ENCODE measurements at regions not wholly inside any gene's neighbourhood (a gene's known extent, or its start where the extent isn't known, plus 50 kb on each side); places are given as distances from the start of the nearest gene placed in this dataset.

DNA sequence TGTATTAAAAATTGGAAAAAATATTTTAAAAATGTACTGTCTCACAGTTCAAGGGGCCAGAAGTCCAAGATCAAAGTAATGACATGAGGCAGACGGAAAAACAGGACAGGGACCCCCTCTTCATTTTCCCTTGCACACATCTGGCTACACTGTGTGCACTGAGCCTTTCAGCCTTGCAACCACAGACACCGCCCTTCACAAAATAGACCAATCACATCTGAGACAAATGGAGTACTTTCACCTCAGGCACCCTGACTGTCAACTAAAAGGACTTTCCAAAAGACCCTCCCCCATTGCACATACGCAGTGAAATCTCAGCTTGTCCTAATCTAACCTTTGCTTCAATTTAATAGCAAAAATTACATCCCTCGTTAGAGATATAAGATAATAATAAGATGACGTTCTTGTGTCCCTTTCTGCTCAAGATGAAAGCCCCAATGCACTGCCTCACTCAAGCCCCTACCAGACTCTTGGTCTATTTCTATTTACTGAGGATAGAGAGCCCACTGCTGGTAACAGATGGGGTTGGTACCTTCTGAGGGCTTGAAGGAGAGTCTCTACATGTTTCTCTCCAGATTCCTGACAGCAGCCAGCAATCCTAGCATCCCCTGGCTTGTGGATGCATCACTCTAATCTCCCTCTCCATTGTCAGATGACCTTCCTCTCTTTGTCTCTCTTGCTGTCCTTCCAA lies 514.8 kb upstream of the ADAMTS16 start:
- TF ChIP-seq CTCF (IDR thresholded peaks at IDR 0.05) (no peak), POLR2A (IDR thresholded peaks at IDR 0.05) (no peak)
